IMR-90 (cell line): ENCODE measurements at regions not wholly inside any gene's neighbourhood (a gene's known extent, or its start where the extent isn't known, plus 50 kb on each side); places are given as distances from the start of the nearest gene placed in this dataset.

ENCODE experiments used
- ATAC-seq: fragments of 200-7000 bp; cut with Tn5 transposase; 2 replicates; pipeline ENCODE4 v1.9.1; 2020; ENCODE audit warnings: low read depth, mild to moderate bottlenecking, moderate library complexity
- BruUV-seq: library from RNA; stranded (reverse); fragments of 400-500 nt; replicated peaks from 2 replicates; lab custom pipeline; 2021; lab: Mats Ljungman, UMichigan
- CTCF ChIA-PET: fragments of 300-600 bp; formaldehyde crosslinking; extraction: SDS; loops from one replicate; lab custom pipeline; 2021; ENCODE audit warnings: antibody characterized with exemption; lab: Yijun Ruan, JAX
- POLR2A ChIA-PET: fragments of 300-600 bp; sonication (Branson Sonifier 250); formaldehyde crosslinking; loops from one replicate; lab custom pipeline; 2022; ENCODE audit warnings: antibody characterized with exemption; ENCODE audit not compliant: unreplicated experiment; lab: Charles Lee
- DNase-seq: peaks from one replicate; pipeline ENCODE4 v3.0.0; 2013
- H2AFZ ChIP-seq: replicated peaks from 2 replicates; pipeline ENCODE3; 2013; ENCODE audit warnings: low read length, mild to moderate bottlenecking; ENCODE audit not compliant: poor library complexity
- H2AK5ac ChIP-seq: 2 replicates; pipeline ENCODE4 v1.6.1; 2013; ENCODE audit warnings: low read depth, low read length, inconsistent platforms
- H2AK9ac ChIP-seq: replicated peaks from 2 replicates; pipeline ENCODE3; 2013; ENCODE audit warnings: mild to moderate bottlenecking, low read depth, low read length, moderate library complexity; ENCODE audit not compliant: poor library complexity
- H2BK120ac ChIP-seq: 2 replicates; pipeline ENCODE4 v1.6.1; 2013; ENCODE audit warnings: low read depth, low read length, inconsistent platforms
- H2BK15ac ChIP-seq: 3 replicates; pipeline ENCODE4 v1.6.1; 2013; ENCODE audit warnings: low read depth, low read length, inconsistent platforms
- H2BK20ac ChIP-seq: 2 replicates; pipeline ENCODE4 v1.6.1; 2013; ENCODE audit warnings: low read depth, mild to moderate bottlenecking, inconsistent platforms, low read length, moderate library complexity
- H2BK5ac ChIP-seq: 2 replicates; pipeline ENCODE4 v1.6.1; 2013; ENCODE audit warnings: mild to moderate bottlenecking, low read depth, low read length, inconsistent platforms; ENCODE audit not compliant: poor library complexity, severe bottlenecking
- H3K14ac ChIP-seq: replicated peaks from 2 replicates; pipeline ENCODE4 v1.6.1; 2013; ENCODE audit warnings: low read depth, low read length, inconsistent platforms
- H3K18ac ChIP-seq: 2 replicates; pipeline ENCODE4 v1.6.1; 2013; ENCODE audit warnings: low read depth, low read length, control low read depth
- H3K23ac ChIP-seq: 2 replicates; pipeline ENCODE4 v1.6.1; 2013; ENCODE audit warnings: low read depth, low read length, inconsistent platforms
- H3K27ac ChIP-seq: 2 replicates; pipeline ENCODE4 v1.5.1; 2013; ENCODE audit warnings: mild to moderate bottlenecking, control low read depth, low read length; ENCODE audit not compliant: insufficient read depth
- H3K27me3 ChIP-seq: 2 replicates; pipeline ENCODE4 v1.6.1; 2013; ENCODE audit warnings: low read length; ENCODE audit not compliant: control insufficient read depth, insufficient read depth
- H3K36me3 ChIP-seq: 2 replicates; pipeline ENCODE4 v1.6.1; 2013; ENCODE audit warnings: low read length, mixed read lengths; ENCODE audit not compliant: control insufficient read depth, insufficient read depth
- H3K4ac ChIP-seq: 2 replicates; pipeline ENCODE4 v1.6.1; 2013; ENCODE audit warnings: low read depth, low read length, inconsistent platforms
- H3K4me1 ChIP-seq: 2 replicates; pipeline ENCODE4 v1.6.1; 2013; ENCODE audit warnings: low read length, mixed read lengths; ENCODE audit not compliant: control insufficient read depth, insufficient read depth
- H3K4me2 ChIP-seq: 2 replicates; pipeline ENCODE4 v1.6.1; 2013; ENCODE audit warnings: low read depth, mild to moderate bottlenecking, control low read depth, low read length, moderate library complexity
- H3K4me3 ChIP-seq: 2 replicates; pipeline ENCODE4 v1.5.1; 2013; ENCODE audit warnings: low read depth, mild to moderate bottlenecking, control low read depth, low read length, moderate library complexity; ENCODE audit not compliant: insufficient read depth
- H3K56ac ChIP-seq: 2 replicates; pipeline ENCODE4 v1.6.1; 2013; ENCODE audit warnings: low read length, inconsistent platforms; ENCODE audit not compliant: insufficient read depth; ENCODE audit errors: extremely low read depth
- H3K79me1 ChIP-seq, 2 experiments: 2 replicates each; pipeline ENCODE4 v1.6.1; 2013; ENCODE audit warnings: low read length in 2 of 2, inconsistent platforms in 1 of 2, low read depth in 1 of 2
- H3K9ac ChIP-seq: 2 replicates; pipeline ENCODE4 v1.6.1; 2013; ENCODE audit warnings: low read depth, low read length, control low read depth
- H3K9me1 ChIP-seq: 2 replicates; pipeline ENCODE4 v1.6.1; 2013; ENCODE audit warnings: low read length, inconsistent platforms; ENCODE audit not compliant: insufficient read depth
- H3K9me3 ChIP-seq: 2 replicates; pipeline ENCODE4 v1.6.1; 2013; ENCODE audit warnings: low read length; ENCODE audit not compliant: control insufficient read depth, insufficient read depth
- H4K20me1 ChIP-seq: 2 replicates; pipeline ENCODE4 v1.6.1; 2013; ENCODE audit warnings: low read length, inconsistent platforms; ENCODE audit not compliant: insufficient read depth
- H4K5ac ChIP-seq: 2 replicates; pipeline ENCODE4 v1.6.1; 2013; ENCODE audit warnings: mild to moderate bottlenecking, low read depth, low read length, control low read depth
- H4K8ac ChIP-seq, 2 experiments: 2 replicates each; pipeline ENCODE4 v1.6.1; 2013; ENCODE audit warnings: low read depth in 2 of 2, low read length in 2 of 2, control low read depth in 1 of 2, inconsistent platforms in 1 of 2
- H4K91ac ChIP-seq: 2 replicates; pipeline ENCODE4 v1.6.1; 2013; ENCODE audit warnings: low read depth, low read length, inconsistent platforms; ENCODE audit not compliant: insufficient read depth
- BHLHE40 ChIP-seq: fragments of 150-350 bp; IDR thresholded peaks from 2 replicates; pipeline ENCODE4 v1.6.1; 2016; ENCODE audit warnings: mild to moderate bottlenecking, low read depth, low read length
- CEBPB ChIP-seq: IDR thresholded peaks from 2 replicates; pipeline ENCODE4 v1.6.1; 2012; ENCODE audit warnings: low read depth, low read length, improper control_type of control experiment
- CHD1 ChIP-seq: IDR thresholded peaks from 2 replicates; pipeline ENCODE4 v1.6.1; 2012; ENCODE audit warnings: low read depth, low read length, improper control_type of control experiment
- CTCF ChIP-seq: conservative IDR thresholded peaks from 2 replicates; pipeline ENCODE4 v1.5.1; 2012; ENCODE audit warnings: mild to moderate bottlenecking, low read depth, low read length, improper control_type of control experiment
- ELK1 ChIP-seq: fragments of 150-350 bp; IDR thresholded peaks from 2 replicates; pipeline ENCODE4 v1.6.1; 2016; ENCODE audit warnings: low read depth, mild to moderate bottlenecking, low read length, moderate library complexity, borderline replicate concordance
- FOS ChIP-seq: fragments of 150-350 bp; IDR thresholded peaks from 2 replicates; pipeline ENCODE4 v1.6.1; 2016; ENCODE audit warnings: low read depth, low read length
- MAZ ChIP-seq: IDR thresholded peaks from 2 replicates; pipeline ENCODE4 v1.6.1; 2012; ENCODE audit warnings: low read depth, mild to moderate bottlenecking, low read length, improper control_type of control experiment, moderate library complexity, borderline replicate concordance
- MXI1 ChIP-seq: IDR thresholded peaks from 2 replicates; pipeline ENCODE4 v1.6.1; 2012; ENCODE audit warnings: low read depth, mild to moderate bottlenecking, low read length, moderate library complexity, borderline replicate concordance
- NFE2L2 ChIP-seq: fragments of 150-350 bp; IDR thresholded peaks from 2 replicates; pipeline ENCODE4 v1.6.1; 2016; ENCODE audit warnings: low read depth, mild to moderate bottlenecking, low read length
- RCOR1 ChIP-seq: IDR thresholded peaks from 2 replicates; pipeline ENCODE4 v1.6.1; 2012; ENCODE audit warnings: mild to moderate bottlenecking, low read length, improper control_type of control experiment; ENCODE audit not compliant: insufficient replicate concordance
- RFX5 ChIP-seq: IDR thresholded peaks from 2 replicates; pipeline ENCODE4 v1.8.0; 2012; ENCODE audit warnings: low read depth, mild to moderate bottlenecking, low read length, moderate library complexity
- WGBS, 2 experiments: methylation state at CpG; one replicate each; pipeline versions ENCODE4 v1.1.5 to v1.1.7; 2013; ENCODE audit warnings: missing lambda C conversion rate in 2 of 2; ENCODE audit not compliant: insufficient read length in 1 of 2; ENCODE audit errors: extremely low coverage in 2 of 2; 5-methylcytosine and 5-hydroxymethylcytosine counted together
- dilution Hi-C: fragments of 300-500 bp; cut with HindIII; formaldehyde crosslinking; loops from one replicate; pipeline ENCODE4 v1.14.3; 2018; ENCODE audit warnings: low sequenced_read_pairs; ENCODE audit not compliant: unreplicated experiment
- in situ Hi-C: fragments of 300-500 bp; cut with MboI; formaldehyde crosslinking; loops from 3 replicates; pipeline ENCODE4 v1.14.3; 2019; ENCODE audit warnings: low sequenced_read_pairs, inconsistent platforms, mixed read lengths
- intact Hi-C: fragments of 100-400 bp; cut with micrococcal nuclease; formaldehyde crosslinking; loops from 2 replicates; pipeline ENCODE4 v1.10.0; 2022

- H2AK9ac ChIP-seq: no peak overlapping the region
- 100% methylated on average over 1 of the region's 2 CpGs; no CpG with 5 or more reads in 1 of the 2 experiments for WGBS, 2 experiments
- CTCF ChIA-PET: no interaction called here
Measured at GRCh38 chr3:10700821-10701220, 115.2 kb upstream of the SLC6A11 start.

More at GRCh38 chr3:10700821-10701220, 115.2 kb upstream of the SLC6A11 start:
- intact Hi-C loops: no loop called here
- H3K4me1 ChIP-seq: no peaks in the 10 kb centered on the region
- H4K5ac ChIP-seq: no peak overlapping the region
- no peaks in the 10 kb centered on the region for H3K79me1 ChIP-seq
- in situ Hi-C loops: no loop called here
- H3K14ac ChIP-seq: no peak overlapping the region
- H3K23ac ChIP-seq: no peak overlapping the region
- no peak overlapping the region for H3K56ac ChIP-seq
- POLR2A ChIA-PET: no interaction called here
- no peak overlapping the region for H2AK5ac ChIP-seq
- ATAC-seq (no peak), DNase-seq (no peak)
- no peak overlapping the region for H4K91ac ChIP-seq
- dilution Hi-C loops: no loop called here
- no peak overlapping the region for H3K18ac ChIP-seq
- H2BK5ac ChIP-seq: no peak overlapping the region
- no TSS peak for BruUV-seq
- H4K8ac ChIP-seq: no peak overlapping the region
- no peak overlapping the region for H2AFZ ChIP-seq
- no peak overlapping the region for H2BK120ac ChIP-seq
- H3K9me3 ChIP-seq: no peaks in the 10 kb centered on the region
- H3K4me2 ChIP-seq: no peak overlapping the region
- H3K9ac ChIP-seq: no peak overlapping the region
- no peak overlapping the region for H3K27ac ChIP-seq
- TF ChIP-seq MXI1 (no peak), BHLHE40 (no peak), RFX5 (no peak), CEBPB (no peak), MAZ (no peak), RCOR1 (no peak), ELK1 (no peak), CTCF (no peak), FOS (no peak), NFE2L2 (no peak), CHD1 (no peak)
- H2BK15ac ChIP-seq: no peak overlapping the region
- no peaks in the 10 kb centered on the region for H3K9me1 ChIP-seq
- H3K27me3 ChIP-seq: peaks cover 3% of the 10 kb centered on the region; the same call in 1 of the 2 replicates
- no peaks in the 10 kb centered on the region for H4K20me1 ChIP-seq
- H3K4me3 ChIP-seq: no peak overlapping the region
- H3K4ac ChIP-seq: no peak overlapping the region
- no peaks in the 10 kb centered on the region for H3K36me3 ChIP-seq
- no peak overlapping the region for H2BK20ac ChIP-seq
